ENCODE measurements at regions not wholly inside any gene's neighbourhood (a gene's known extent, or its start where the extent isn't known, plus 50 kb on each side); places are given as distances from the start of the nearest gene placed in this dataset.

DNA sequence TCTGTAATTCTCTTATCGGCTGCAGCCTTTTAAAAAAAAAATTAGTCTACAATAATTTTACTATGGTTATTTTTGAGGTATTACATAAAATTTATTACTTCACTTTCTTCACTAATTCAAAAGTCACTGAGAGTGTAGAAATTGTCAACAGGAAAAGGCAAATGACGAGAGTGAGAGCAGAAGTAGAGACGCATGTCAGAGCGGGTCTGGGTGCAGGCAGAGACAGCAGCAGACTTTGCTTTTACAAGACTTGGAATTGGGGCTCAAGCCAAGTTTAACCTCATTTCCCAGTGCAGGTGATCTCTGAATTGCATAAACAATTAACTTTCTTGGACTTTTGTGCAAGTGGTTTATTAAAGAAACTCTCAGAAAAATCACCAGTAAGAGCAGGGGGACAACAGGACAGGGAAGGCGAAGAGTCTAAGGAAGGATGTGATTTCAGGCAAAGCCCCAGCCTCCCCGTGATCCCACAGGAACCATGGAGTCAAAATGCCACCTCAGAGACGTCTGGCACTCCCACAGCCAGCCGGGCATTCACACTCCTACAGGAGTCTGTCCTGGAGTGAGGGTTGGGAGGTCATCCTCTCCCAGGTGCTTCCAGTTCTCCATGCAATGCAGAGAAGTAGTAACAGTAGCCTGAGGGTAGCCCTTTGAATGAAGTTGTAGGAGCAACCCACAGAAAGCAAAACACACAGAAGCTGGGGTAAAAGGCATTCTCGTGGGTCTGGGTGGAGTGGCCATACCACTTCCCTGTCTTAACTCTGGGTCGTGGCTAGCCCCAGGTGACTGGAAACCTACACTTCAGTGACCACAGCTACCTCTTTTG, 274.0 kb upstream of the TGFBR2 start:
- DNase-seq (ENCODE audit: low read depth) = no peak

DNA sequence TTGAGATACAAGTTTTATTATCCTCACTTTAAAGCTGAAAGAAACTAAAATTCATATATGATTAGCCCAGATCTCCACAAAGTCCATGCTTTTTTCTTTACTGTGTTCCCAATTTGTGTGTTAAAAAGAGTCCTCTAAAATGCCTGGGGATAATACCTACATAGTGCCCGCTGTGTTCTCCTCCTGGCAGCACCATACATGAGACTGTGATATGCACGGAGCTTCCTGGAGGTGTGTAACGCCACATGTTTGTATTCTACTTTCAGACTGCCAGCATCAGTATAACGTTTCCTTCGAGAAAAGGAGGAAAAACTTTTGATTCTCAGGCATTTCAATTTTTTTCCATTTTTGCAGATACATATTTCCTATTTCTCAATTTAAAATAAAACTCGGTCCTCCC, 273.3 kb upstream of the TGFBR2 start:
- no peak for DNase-seq (ENCODE audit: low read depth)

DNA sequence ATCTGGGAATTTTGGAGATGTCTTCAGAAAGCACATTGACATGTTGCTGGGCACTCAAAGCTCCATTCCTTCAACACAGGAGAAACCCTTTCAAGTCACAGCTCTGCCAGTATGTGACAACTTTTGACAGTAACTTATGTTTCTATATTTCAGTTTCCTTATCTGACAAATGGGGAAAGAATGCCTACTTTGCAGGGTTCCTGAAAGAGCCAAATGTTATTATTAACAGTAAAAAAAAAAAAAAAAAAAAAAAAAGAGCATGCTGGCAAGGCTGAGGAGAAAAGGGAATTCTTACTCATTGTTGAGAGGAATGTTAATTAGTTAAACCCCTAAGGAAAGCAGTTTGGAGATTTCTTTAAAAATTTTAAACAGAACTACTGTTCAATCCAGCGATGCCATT, 272.5 kb upstream of the TGFBR2 start:
- DNase-seq (ENCODE audit: low read depth) = no peak

DNA sequence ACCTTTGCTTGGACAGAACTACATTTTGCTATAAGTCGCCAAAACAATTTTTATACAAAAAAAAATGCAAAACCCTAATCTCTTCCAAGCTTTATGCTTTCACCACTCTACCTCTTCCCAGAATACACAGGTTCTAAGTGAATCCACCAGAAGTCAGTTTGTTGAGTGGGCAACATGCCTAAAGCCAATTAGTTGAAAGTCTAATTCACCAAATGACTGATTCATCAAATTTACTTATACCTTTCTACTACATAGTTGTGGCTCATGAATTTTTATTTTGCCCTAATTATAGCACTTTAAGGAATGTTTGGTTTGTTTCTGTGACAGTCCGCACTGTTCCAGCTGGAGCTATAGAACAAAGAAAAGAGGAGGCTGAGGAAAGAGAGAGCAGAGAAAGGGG, 265.9 kb upstream of the TGFBR2 start:
- DNase-seq (ENCODE audit: low read depth) = no peak

DNA sequence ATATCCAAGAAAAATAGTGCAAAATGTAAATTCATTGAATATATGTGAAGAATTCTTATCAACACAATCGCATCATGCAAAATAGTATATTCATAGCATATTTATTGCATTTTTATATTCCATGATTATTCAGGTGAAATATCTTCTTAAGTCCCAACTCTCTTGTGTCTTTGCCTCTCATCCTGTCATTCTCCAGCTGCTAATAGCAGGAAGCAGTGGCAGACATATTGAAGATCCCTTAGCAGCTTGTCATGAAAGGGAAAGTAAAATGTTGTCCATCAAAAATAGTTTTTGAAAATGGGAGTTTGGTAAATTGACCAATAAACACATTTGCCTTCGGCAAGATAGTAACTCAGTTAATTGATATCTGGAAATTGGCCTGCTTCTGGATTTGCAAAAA, 265.3 kb upstream of the TGFBR2 start:
- DNase-seq (ENCODE audit: low read depth) = no peak

DNA sequence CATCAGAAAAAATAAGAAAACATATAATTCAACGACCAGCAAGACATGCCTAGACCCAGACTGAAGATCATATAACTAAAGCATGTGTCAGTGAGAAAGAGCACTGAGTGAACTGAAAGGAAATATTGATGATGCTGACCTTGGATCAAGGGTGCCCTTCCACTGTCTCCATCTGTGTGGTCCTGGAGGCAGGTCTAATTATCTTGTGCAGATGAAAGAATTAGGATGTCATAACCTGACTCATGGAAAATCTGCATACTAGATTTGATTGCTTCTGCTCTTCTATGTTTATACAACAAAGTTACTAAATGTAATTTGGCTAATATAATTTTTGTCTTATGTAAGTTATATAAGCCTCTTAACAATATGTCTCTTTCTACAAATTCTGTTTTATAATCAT, 264.6 kb upstream of the TGFBR2 start:
- DNase-seq (ENCODE audit: low read depth) = no peak

DNA sequence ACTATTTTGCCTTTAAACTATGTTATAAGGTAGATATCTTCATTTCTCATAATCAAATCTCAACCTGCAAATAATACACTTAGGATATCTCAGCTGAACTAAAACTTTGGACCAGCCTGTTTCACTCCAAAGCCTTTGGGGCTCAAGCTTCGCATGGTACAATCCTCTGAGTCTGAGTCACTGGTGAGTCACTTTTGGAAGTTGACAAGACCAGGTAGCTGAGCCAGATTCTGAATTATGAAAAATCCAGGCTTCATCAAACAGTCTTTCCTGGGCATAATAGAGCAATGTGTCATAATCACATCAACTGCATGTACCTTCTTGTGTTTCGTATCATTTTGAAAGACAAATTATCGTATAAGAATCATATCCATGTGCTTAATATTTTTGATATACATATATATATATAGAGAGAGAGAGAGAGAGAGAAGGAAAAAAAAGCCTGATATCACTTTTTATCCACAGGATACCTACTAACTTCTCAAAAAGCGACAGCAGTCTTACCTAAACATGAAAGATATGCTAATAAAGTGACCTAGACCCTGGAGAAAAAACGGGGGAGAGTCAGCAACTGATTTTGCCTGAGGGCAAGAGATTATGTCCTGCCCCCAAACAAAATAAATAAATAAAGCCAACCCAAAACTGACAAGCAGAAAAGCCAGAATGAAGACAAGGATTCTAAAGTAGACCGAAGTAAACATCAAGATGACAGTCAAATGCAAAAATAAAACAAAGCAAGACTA, 263.9 kb upstream of the TGFBR2 start:
- DNase-seq (ENCODE audit: low read depth) = no peak

DNA sequence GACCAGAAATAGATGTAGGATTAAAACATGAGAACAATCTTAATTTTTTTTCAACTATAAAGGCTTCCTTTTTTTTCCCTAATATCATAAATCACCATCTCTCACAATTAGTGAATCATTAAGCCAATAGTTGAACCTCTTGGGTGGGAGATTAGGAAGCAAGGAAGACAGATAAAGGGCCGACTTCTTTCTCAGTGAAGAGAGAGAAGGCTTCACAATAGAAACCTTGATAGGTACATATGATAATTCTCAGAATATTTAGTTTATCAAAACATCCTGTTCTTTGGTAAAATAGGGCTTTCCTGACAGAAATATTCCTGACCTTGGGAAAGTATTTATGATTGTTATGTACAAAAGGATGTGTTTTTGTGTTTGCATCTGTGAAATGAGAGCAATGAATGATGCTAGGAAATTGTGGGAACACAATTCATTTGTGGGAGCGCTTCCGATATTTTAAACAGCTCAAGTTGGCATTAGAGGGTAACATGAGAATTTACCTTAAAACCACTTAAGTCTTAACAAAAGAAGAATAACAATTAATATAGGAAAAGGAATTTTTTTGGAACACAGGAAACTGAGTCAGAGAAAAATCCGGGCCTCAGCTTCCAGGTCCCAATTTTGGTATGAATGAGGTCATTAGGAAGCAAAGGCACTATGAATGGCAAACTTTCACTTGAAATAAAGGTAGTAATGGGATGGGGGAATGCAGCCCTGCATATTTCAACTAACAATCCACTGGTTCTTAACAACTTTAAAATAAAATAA, 263.2 kb upstream of the TGFBR2 start:
- DNase-seq (ENCODE audit: low read depth) = no peak

DNA sequence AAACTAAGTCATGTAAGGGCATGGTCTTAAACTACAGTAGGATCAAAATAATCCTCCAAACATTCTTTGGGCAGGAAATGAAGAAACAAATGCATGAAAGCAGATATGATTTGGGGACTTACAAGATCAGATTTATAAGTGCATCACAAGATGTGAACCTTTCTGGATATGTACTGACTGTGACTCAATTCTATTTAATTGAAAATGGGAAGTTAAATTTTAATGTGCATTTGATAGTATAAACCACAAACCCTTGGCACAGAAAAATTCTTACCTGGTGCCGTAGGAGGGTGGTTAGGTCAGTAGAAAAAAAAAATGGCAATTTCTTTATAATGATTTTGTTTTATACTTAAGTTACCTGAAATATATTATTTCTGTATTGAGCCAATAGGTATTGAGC, 262.5 kb upstream of the TGFBR2 start:
- DNase-seq (ENCODE audit: low read depth) = no peak

DNA sequence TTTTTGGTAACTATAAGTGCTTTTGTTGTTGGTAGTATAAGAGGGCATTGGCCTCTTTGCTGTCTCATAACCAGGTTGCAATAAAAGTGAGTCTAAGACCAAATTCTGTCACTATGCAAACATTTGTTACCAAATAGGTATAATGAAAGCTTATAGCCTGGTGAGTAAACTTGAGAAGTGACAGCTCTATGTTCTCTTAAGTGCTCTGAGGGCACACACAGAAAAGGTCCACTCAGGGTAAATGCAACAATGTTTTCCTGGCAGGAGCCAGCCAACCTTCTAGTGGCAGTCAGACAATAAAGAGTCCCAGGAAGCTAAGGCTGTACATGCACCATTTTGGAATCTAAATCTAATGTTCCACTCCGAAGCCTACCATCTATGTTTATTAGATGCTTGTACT, 262.1 kb upstream of the TGFBR2 start:
- no peak for DNase-seq (ENCODE audit: low read depth)

DNA sequence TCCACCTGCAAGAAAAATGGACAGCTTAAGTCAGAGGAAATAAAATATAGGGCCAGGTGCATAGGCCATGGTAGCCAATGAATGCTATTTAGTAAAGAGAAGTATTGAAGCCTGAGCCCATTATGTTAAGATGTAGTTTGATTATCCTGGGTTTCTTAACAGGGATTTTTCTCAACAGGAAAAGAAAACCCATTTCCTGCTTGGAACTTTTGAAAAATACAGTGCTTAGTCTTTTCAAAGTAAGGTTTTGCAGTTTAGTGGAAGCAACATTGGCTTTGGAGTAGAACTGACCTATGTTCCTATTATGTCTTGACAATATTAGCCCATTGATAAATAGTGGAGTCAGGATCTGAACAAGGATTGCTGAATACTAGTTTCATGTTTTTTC, 259.5 kb upstream of the TGFBR2 start:
- DNase-seq (ENCODE audit: low read depth) = no peak

DNA sequence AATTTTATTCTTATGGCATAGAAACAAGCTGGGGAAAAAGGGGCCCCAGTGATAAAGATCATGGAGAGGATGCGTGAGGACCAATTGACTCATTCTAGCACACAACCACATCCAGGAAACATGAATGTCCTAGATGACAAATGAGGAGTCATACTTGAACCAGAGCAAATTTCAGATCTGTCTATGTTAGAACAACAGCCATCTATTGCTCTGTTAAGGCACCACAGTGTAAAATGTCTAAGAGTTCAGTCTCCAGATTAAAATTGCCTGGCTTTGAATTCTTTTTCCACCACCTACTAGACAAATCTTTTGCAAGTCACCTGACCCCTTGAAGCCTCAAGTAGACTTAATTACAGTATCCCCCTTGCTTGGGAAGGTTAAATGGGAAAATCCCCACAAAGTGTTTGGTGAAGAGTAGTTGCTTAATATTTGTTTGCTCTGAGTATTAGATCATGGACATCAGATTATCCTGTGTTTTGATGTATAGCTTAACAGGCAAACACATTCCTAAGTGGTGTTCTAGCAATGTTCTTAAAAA, 258.7 kb upstream of the TGFBR2 start:
- DNase-seq (ENCODE audit: low read depth) = no peak

DNA sequence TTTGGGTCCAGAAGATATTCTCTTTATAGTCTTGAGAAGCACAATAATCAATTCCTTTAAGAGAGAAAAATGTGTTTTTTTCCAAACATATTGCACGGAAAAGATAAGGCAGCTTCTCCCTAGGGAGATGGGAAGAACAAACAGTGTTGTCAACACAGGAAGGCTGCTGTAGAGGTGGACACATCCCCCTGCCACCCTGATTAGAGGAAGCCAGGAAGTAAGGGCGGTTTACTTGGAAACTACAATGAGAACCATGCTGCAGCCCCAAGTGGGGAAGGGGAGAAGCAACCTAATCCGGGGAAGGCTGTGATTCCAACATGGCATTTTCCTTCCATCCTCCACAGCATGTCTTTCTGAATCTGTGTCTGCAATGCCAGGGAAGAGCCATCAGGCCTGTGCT, 256.9 kb upstream of the TGFBR2 start:
- no peak for DNase-seq (ENCODE audit: low read depth)

DNA sequence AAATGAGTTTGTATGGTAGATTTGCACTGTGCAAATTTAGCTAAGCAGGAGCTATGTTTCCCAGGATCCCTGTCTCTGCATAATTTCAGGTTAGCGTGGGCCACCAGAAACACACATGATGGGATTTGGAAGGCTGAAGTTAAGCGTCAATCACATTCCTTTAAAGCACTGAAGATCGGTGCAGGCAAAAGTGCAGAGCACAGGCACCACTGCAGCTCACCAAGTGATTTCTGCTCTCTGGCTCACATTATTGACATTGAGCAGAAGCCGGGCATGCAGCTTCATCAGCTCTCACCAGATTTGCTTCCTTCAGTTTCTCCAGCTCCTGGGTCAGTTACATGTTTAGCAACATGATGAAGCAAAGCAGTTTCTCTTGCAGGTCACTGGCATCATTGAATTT, 256.4 kb upstream of the TGFBR2 start:
- DNase-seq (ENCODE audit: low read depth) = no peak

DNA sequence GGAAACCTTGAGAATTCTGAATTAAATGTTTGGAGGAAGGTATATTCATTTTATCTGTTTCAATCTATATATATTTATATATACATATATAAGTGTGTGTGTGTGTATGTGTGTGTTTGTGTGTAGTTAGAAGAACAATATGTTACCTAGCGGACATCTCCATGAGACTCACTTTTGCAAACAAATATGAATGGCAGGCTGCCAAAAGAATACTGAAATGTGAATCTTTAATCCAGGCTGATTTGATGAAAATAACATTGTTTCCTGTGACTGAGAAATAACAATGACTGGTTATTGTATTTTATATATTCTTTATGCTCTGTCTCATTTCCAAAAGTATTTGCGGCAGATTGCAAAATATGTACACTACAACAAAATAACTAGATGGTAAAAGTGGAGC, 255.5 kb upstream of the TGFBR2 start:
- DNase-seq (ENCODE audit: low read depth) = no peak

DNA sequence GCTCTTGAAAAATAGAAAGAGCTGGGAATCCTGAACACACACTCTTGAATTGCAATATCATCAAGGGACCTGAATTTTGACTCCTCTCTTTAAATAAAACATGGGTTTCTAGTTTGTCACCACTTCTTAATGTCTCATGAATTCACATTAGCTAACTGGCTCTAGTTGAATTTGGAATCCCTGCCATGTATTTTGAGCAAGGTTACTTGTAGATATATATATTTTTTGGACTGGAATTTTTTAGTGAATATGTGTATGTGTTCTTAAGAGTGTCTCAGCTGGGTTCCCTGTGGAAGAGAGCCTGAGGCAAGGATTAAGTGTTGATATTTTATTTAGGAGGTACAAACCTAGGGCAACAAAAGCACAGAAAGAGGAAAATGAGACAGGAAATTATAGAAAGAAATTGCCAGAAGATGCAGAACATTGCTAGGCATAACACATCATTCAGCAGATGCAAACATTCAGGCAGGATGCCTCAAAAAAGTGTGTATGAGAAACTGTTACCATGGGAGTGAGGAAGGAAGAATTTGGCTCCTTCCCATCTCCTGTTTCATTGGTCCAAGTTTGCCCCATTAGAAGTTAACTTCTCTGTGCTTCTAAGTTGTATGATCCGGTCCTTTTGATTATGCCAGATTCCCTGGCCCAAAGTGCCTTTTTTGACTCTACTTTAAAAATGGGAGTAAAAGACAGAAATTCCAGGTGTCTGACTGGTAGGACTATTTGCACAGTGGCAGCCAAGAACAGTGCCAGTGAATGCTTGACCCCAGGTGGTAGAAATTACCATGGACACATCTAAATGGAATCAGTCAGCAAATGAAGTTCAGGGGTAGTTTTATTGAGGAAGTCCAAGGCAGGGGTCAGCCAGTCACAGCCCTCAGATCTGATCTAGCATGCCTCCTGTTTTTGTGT, 253.7 kb upstream of the TGFBR2 start:
- no peak for DNase-seq (ENCODE audit: low read depth)

DNA sequence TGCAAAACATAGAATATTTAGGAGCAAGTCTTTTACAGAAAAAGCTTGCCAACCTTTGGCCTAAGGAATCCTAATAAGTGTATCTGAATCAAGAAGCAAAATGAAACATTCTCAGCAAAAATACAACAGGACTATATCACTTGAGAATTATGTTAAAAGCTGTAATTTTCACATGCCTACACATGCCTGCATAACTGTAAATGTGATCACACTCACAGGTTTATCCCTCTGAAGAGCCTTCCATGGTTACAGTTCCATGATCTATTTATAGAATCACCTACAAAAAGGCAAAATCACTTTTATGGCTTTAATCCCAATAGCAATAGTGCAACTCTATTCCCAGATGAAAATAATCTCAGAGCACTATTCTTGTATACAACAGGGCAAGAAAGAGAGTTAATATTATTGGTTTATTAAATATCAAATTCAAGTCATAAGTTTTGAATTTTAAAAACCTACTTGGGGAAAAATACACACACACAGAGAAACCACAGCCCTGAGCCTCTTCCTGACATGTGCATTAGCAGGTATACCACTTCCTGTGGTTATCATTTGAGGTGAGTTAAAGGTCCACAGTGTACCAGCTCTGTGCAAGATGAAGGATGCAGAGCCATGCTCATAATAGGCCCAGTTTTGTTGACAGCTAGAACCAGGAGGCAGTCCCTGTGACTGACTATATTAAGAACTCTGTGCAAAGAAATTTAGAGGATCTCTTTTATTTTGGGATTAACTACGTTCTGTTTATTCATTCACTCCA, 252.5 kb upstream of the TGFBR2 start:
- no peak for DNase-seq (ENCODE audit: low read depth)

DNA sequence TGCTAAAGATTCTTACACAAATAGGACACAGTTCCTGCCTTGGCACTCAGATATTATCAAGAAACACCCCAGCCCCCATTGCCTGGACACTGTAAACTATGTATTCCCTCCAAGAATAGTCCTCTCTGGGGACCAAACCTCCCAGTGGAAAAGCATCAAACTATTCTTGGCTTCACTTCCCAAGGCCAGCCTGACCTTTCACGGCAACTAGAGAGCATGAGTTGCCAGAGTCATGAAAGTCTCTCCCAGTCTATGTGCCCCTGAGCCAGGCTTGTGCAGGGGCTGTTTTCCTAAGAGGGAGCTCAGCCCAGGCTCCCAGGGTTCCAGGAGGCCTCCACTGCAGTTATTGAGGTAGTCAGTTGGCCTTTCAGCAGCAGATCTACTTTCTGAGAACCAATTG, 251.9 kb upstream of the TGFBR2 start:
- DNase-seq (ENCODE audit: low read depth) = no peak

DNA sequence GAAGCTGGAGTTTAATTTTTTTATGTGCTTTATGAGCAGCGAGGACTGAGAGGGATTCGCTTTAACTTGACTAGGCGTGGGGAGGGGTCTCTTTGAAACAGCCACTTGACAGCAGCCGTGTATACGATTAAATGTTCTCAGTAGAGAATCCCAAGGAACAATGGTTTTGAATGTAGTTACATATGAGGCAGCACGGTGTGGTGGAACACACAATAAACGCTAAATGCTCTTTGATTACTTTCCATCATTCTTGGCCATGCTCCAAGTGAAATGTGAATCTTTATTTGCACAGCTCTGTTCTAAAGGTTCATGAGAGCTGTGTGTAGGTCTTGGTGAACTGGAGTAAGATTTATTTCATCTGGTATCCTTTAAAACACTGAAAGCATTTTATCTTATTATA, 251.4 kb upstream of the TGFBR2 start:
- DNase-seq (ENCODE audit: low read depth) = no peak

DNA sequence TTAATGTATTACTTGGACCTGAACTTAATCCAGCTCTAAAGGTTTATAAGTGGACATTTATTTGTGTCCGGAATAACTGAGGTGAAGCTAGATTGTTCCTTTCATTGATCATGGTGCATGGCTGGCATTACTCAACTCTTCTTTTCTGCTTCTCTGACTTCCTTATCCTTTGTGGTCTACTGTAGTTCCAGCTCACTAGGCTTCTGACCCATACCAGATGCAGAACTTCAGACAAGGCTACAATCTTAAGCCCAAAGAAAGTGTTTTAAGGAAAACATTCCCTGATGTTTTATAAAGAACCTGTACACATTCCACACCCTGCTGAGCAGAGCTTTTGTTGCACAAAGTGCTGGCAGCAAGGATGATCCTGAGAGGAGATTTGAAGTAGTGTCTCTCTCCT, 250.8 kb upstream of the TGFBR2 start:
- DNase-seq (ENCODE audit: low read depth) = no peak

Measured in stimulated activated CD8-positive, alpha-beta memory T cell treated with anti-CD3 and anti-CD28 coated beads, Interleukin-15, amount 100 ng/mL, for 24 hours (primary cell).